ENCODE measurements at regions not wholly inside any gene's neighbourhood (a gene's known extent, or its start where the extent isn't known, plus 50 kb on each side); places are given as distances from the start of the nearest gene placed in this dataset.

DNA sequence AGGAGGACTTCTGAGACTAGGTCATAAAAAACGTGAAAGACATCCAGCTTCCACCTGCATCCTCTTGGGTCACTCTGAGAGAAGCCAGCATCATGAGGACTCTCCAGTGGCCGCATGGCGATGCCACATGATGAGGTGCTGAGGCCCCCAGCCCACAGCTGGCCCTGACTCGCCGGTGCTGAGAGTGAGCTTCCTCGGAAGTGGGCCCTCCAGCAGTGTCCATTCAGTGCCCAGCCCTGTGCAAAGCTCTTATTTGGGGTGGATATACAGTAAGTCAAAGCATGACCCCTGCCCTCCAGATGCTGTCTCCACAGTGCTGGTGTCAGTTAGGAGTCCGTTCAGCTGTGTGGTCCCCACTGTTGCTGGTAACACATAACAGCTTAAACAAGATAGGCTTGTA lies 93.6 kb upstream of the CHST15 start:
- no peak overlapping the region for H3K27ac Mint-ChIP-seq (ENCODE audit: low read depth, unreplicated experiment)
- DNase-seq (ENCODE audit: unreplicated experiment), result no peak
- peaks cover 31% of the 10 kb centered on the region for H3K27me3 Mint-ChIP-seq (ENCODE audit: insufficient read depth, unreplicated experiment)
- ChIA-PET CTCF (interaction anchor here (1.4 to 1.7 kb wide), 2 partner anchors 9 to 22 kb away, joined by 3 to 4 read pairs; no protein-coding TSS in a partner anchor), POLR2A (no interaction called here)
- intact Hi-C loops (cut with micrococcal nuclease), result no loop called here
- H3K4me1 Mint-ChIP-seq (ENCODE audit: insufficient read depth, unreplicated experiment), result peaks cover 6% of the 10 kb centered on the region
- TF ChIP-seq, protein P1, sequence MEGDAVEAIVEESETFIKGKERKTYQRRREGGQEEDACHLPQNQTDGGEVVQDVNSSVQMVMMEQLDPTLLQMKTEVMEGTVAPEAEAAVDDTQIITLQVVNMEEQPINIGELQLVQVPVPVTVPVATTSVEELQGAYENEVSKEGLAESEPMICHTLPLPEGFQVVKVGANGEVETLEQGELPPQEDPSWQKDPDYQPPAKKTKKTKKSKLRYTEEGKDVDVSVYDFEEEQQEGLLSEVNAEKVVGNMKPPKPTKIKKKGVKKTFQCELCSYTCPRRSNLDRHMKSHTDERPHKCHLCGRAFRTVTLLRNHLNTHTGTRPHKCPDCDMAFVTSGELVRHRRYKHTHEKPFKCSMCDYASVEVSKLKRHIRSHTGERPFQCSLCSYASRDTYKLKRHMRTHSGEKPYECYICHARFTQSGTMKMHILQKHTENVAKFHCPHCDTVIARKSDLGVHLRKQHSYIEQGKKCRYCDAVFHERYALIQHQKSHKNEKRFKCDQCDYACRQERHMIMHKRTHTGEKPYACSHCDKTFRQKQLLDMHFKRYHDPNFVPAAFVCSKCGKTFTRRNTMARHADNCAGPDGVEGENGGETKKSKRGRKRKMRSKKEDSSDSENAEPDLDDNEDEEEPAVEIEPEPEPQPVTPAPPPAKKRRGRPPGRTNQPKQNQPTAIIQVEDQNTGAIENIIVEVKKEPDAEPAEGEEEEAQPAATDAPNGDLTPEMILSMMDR (IDR thresholded peaks at IDR 0.05; ENCODE audit: unreplicated experiment), result no peak
- BruUV-seq (replicated peaks), result no TSS peak
- H3K36me3 Mint-ChIP-seq (ENCODE audit: insufficient read depth, unreplicated experiment), result no peaks in the 10 kb centered on the region
- no peaks in the 10 kb centered on the region for H3K9me3 Mint-ChIP-seq (ENCODE audit: unreplicated experiment)
- no peak overlapping the region for H3K4me3 Mint-ChIP-seq (ENCODE audit: unreplicated experiment)

DNA sequence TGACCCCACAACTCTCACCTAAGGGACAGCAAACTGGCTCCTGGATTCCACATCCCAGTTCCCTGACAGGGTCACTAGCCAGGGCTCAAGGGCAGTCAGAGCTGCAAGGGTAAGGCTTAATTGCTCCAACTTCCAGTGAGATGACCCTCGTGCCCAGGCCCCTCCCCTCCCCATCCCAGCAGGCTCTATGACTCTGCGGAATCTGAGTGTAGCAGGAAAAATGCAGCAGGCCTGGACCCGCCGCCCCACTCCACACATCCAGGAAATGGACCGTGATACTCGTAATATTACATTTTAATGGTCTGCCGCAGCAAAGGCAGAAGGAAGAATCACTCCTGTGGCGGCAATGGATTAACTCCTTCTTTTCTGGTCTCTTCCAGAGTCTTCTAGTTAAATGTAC lies 91.7 kb upstream of the CHST15 start:
- no peaks in the 10 kb centered on the region for H3K36me3 Mint-ChIP-seq (ENCODE audit: insufficient read depth, unreplicated experiment)
- TF ChIP-seq, protein P1 (IDR thresholded peaks at IDR 0.05; ENCODE audit: unreplicated experiment), result no peak
- BruUV-seq (replicated peaks), result no TSS peak
- H3K4me1 Mint-ChIP-seq (ENCODE audit: insufficient read depth, unreplicated experiment), result peaks cover 6% of the 10 kb centered on the region
- H3K4me3 Mint-ChIP-seq (ENCODE audit: unreplicated experiment), result no peak overlapping the region
- no peak overlapping the region for H3K27ac Mint-ChIP-seq (ENCODE audit: low read depth, unreplicated experiment)
- H3K9me3 Mint-ChIP-seq (ENCODE audit: unreplicated experiment), result no peaks in the 10 kb centered on the region
- POLR2A ChIA-PET, result interaction anchor here (1.4 kb wide), 1 partner anchor 28 kb away, joined by 3 read pairs; no protein-coding TSS in a partner anchor
- no peak for DNase-seq (ENCODE audit: unreplicated experiment)
- H3K27me3 Mint-ChIP-seq (ENCODE audit: insufficient read depth, unreplicated experiment), result peaks cover 12% of the 10 kb centered on the region
- intact Hi-C loops (cut with micrococcal nuclease), result no loop called here
- CTCF ChIA-PET, result no interaction called here

DNA sequence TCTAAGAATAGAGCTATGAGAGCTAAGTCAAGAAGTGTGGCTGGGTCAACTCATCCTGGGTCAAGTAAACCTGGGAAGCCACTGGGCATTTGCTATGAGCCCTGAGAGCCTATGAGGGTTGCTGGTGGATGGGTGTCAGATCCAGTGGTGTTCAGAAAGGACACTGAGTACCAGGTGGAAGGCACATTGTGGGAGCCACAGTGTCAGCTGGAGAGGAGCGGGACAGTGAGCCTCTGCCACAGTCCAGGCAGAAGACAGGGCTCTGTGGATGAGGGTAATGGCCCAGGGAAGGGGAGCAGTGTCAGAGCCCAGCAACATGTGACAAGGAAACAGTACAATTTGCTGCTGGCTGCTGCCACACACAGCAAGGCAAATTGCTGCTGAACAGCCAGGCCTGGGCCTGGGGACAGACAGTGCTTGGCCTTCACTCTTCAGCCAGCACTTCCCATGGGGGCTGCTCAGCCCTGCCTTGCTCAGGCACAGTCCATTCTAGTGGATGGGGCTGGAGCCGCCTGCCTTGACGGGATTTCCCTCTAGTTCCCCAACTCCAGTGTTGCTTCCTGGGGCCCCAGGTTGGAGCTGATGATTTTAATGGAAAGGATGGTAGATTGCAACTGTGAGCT lies 90.9 kb upstream of the CHST15 start:
- Mint-ChIP-seq H3K4me1 (ENCODE audit: insufficient read depth, unreplicated experiment) (peaks cover 6% of the 10 kb centered on the region), H3K9me3 (ENCODE audit: unreplicated experiment) (no peaks in the 10 kb centered on the region), H3K27ac (ENCODE audit: low read depth, unreplicated experiment) (no peak overlapping the region), H3K27me3 (ENCODE audit: insufficient read depth, unreplicated experiment) (peaks cover 5% of the 10 kb centered on the region), H3K4me3 (ENCODE audit: unreplicated experiment) (no peak overlapping the region), H3K36me3 (ENCODE audit: insufficient read depth, unreplicated experiment) (no peaks in the 10 kb centered on the region)
- TF ChIP-seq, protein P1 (IDR thresholded peaks at IDR 0.05; ENCODE audit: unreplicated experiment), result no peak
- POLR2A ChIA-PET, result interaction anchor here (1.4 kb wide), 1 partner anchor 28 kb away, joined by 3 read pairs; no protein-coding TSS in a partner anchor
- intact Hi-C loops (cut with micrococcal nuclease), result no loop called here
- CTCF ChIA-PET, result no interaction called here
- no TSS peak for BruUV-seq (replicated peaks)
- no peak for DNase-seq (ENCODE audit: unreplicated experiment)

DNA sequence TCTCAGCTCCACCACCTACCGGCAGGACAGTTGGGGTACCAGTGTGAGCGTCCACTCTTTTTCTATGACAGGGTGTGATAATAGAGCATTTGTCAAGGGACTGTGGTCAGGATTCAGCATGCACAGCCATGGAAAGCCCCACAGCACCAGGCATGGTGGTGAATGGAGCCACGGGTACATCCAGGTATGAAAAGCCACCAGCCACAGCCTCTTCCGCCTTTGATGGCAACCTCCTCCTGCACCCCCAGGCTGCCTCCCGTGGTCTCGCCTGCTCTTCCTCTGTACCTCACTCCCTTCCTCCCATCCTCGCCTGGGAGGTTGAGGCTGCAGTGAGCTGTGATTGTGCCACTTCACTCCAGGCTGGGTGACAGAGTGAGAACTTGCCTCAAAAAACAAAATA lies 90.2 kb upstream of the CHST15 start:
- no peak overlapping the region for H3K4me3 Mint-ChIP-seq (ENCODE audit: unreplicated experiment)
- intact Hi-C loops (cut with micrococcal nuclease), result no loop called here
- H3K4me1 Mint-ChIP-seq (ENCODE audit: insufficient read depth, unreplicated experiment), result peaks cover 6% of the 10 kb centered on the region
- CTCF ChIA-PET, result no interaction called here
- TF ChIP-seq, protein P1 (IDR thresholded peaks at IDR 0.05; ENCODE audit: unreplicated experiment), result no peak
- no peak overlapping the region for H3K27ac Mint-ChIP-seq (ENCODE audit: low read depth, unreplicated experiment)
- H3K27me3 Mint-ChIP-seq (ENCODE audit: insufficient read depth, unreplicated experiment), result no peaks in the 10 kb centered on the region
- no peak for DNase-seq (ENCODE audit: unreplicated experiment)
- H3K36me3 Mint-ChIP-seq (ENCODE audit: insufficient read depth, unreplicated experiment), result no peaks in the 10 kb centered on the region
- H3K9me3 Mint-ChIP-seq (ENCODE audit: unreplicated experiment), result no peaks in the 10 kb centered on the region
- POLR2A ChIA-PET, result interaction anchor here (1.4 kb wide), 1 partner anchor 27 kb away, joined by 3 read pairs; no protein-coding TSS in a partner anchor
- no TSS peak for BruUV-seq (replicated peaks)

All from MCF 10A (cell line).